ENCODE measurements at regions not wholly inside any gene's neighbourhood (a gene's known extent, or its start where the extent isn't known, plus 50 kb on each side); places are given as distances from the start of the nearest gene placed in this dataset.

DNA sequence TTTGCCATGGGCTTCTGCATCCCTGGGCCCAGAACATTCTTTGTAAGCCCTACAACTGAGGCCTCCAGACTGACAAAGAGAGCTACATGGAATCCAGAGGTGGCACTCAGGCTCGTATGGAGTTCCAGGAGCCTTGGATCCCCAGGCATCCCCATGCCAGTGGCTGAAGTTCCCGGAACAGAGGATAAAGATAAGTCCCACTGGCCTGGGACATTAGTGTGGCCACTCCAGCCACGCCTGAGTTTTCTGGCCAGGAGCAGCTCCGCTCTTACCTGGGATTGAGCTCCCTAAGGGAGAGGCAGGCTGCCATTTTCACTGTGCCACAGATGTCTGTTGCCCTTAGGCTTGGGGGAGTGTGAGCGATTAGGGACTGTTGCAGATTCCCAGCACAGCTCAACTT lies 656.3 kb upstream of the FAM174A start:
- H3K4me3 ChIP-seq (ENCODE audit: low read depth, low read length): no peak overlapping the region
- TF ChIP-seq CTCF (IDR thresholded peaks at IDR 0.05; ENCODE audit: insufficient read depth, low read depth, low read length, missing control alignments): no peak
- no peak for DNase-seq (ENCODE audit: low read depth)

DNA sequence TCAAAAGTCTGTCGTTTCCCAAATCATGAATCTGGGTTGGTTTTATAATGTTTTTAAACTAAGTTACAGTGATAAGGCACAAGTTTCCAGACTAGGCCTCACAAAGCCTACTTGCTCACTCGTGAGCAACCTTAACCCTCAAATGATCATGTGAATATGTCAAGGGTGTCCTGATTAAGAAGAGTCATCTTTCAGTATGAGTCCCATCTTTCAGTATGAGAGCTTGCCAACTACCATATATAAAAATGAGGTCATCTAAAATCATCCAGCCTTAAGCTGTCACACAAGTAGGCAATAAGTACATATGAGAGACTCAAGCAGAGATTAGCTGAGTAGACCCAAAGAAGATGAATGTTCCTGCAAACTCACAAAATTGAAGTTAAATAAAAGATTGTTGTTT lies 668.4 kb upstream of the FAM174A start:
- H3K4me3 ChIP-seq (ENCODE audit: low read depth, low read length): no peak overlapping the region
- peak; percentile 19 for DNase-seq (ENCODE audit: low read depth)
- no peak for TF ChIP-seq CTCF (IDR thresholded peaks at IDR 0.05; ENCODE audit: insufficient read depth, low read depth, low read length, missing control alignments)

DNA sequence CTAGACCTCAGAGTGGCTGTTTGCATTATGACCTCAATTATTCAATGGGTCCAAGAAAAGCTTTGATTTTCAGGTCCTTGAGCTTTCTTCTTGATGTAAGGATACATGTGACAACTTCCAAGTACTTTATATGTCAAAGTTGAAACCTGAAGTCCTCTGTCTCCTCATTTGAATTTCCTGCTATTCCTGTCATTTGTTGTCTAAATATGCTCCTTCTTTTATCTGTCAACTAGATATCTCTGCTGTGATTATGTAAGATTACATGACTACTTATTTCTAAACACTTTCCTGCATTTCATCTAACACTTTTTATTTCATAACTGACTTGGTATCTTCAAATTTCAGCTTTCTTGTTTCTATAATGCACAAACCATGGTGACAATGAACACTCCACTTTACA lies 670.0 kb upstream of the FAM174A start:
- H3K4me3 ChIP-seq (ENCODE audit: low read depth, low read length): no peak overlapping the region
- DNase-seq (ENCODE audit: low read depth): no peak
- no peak for TF ChIP-seq CTCF (IDR thresholded peaks at IDR 0.05; ENCODE audit: insufficient read depth, low read depth, low read length, missing control alignments)

- no peak for DNase-seq (ENCODE audit: low read depth)
- H3K4me3 ChIP-seq (ENCODE audit: low read depth, low read length): no peak overlapping the region
- no peak for TF ChIP-seq CTCF (IDR thresholded peaks at IDR 0.05; ENCODE audit: insufficient read depth, low read depth, low read length, missing control alignments)
These were observed 699.4 kb upstream of the FAM174A start for GRCh38 chr5:99835791-99836190.

GRCh38 chr5:99827136-99827535 lies 708.0 kb upstream of the FAM174A start:
- H3K4me3 ChIP-seq (ENCODE audit: low read depth, low read length): no peak overlapping the region
- no peak for DNase-seq (ENCODE audit: low read depth)
- TF ChIP-seq CTCF (IDR thresholded peaks at IDR 0.05; ENCODE audit: insufficient read depth, low read depth, low read length, missing control alignments): no peak

DNA sequence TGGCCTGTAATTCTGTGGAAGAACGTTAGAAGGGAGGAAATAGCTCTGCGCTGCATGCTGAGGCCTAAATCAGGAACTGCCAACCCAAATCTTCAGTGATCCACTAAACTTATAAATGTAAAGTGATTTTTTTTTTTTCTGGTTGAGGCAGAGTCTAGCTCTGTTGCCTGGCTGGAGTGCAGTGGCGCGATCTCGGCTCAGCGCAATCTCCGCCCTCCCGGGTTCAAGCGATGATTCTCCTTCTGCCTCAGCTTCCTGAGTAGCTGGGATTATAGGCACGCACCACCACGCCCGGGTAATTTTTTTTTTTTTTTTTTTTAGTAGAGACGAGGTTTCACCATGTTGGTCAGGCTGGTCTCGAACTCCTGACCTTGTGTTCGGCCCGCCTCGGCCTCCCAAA lies 717.4 kb upstream of the FAM174A start:
- DNase-seq (ENCODE audit: low read depth): no peak
- no peak overlapping the region for H3K4me3 ChIP-seq (ENCODE audit: low read depth, low read length)
- TF ChIP-seq CTCF (IDR thresholded peaks at IDR 0.05; ENCODE audit: insufficient read depth, low read depth, low read length, missing control alignments): no peak

- no peak for DNase-seq (ENCODE audit: low read depth)
- no peak overlapping the region for H3K4me3 ChIP-seq (ENCODE audit: low read depth, low read length)
- TF ChIP-seq CTCF (IDR thresholded peaks at IDR 0.05; ENCODE audit: insufficient read depth, low read depth, low read length, missing control alignments): no peak
These were observed 720.7 kb upstream of the FAM174A start for GRCh38 chr5:99814321-99815063.
